ENCODE measurements at regions not wholly inside any gene's neighbourhood (a gene's known extent, or its start where the extent isn't known, plus 50 kb on each side); places are given as distances from the start of the nearest gene placed in this dataset.

- no peak for TF ChIP-seq POLR2AphosphoS5 (IDR thresholded peaks at IDR 0.05)
- TF ChIP-seq POLR2A (IDR thresholded peaks at IDR 0.05): no peak
- TF ChIP-seq EP300 (IDR thresholded peaks at IDR 0.05): no peak
- TF ChIP-seq CTCF (IDR thresholded peaks at IDR 0.05): no peak
- Histone ChIP-seq H3K27ac (no peak overlapping the region), H3K9me3 (no peaks in the 10 kb centered on the region), H3K4me3 (no peak overlapping the region), H3K4me1 (no peaks in the 10 kb centered on the region), H3K27me3 (peaks cover 0 to under 1% (median 0%) of the 10 kb centered on the region in 3 donors), H3K36me3 (no peaks in the 10 kb centered on the region)
- intact Hi-C loops (cut with DNase I; ENCODE audit: low total_unique reads): no loop called here
- no peak for DNase-seq
- WGBS, 5 donors: 67 to 80% (median 77%) methylated on average over 1 of the region's 1 CpG
Measured at GRCh38 chr20:22241609-22242008, 342.8 kb downstream of the FOXA2 start.

DNA sequence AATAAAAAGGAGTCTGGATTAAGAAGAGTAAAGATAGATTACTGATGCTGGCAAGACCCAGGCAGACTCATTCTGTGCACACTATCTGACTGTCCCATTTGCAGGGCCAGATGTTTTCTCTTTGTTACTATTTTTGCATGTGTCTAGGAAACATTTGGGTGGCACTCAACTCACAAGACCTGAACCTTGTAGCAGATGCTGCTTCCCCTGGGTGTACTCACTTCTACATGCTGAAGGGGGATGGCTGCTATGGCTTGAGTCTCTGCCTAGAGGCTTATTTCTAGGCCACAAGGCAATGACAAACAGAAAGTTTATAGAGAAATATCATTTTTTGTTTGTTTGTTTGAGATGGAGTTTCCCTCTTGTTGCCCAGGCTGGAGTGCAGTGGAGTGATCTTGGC lies 351.4 kb downstream of the FOXA2 start:
- intact Hi-C loops (cut with DNase I; ENCODE audit: low total_unique reads): no loop called here
- no peak for DNase-seq
- no peak for TF ChIP-seq POLR2A (IDR thresholded peaks at IDR 0.05)
- TF ChIP-seq POLR2AphosphoS5 (IDR thresholded peaks at IDR 0.05): no peak
- no peak for TF ChIP-seq EP300 (IDR thresholded peaks at IDR 0.05)
- no peak for TF ChIP-seq CTCF (IDR thresholded peaks at IDR 0.05)
- H3K27ac ChIP-seq: no peak overlapping the region
- H3K4me3 ChIP-seq: no peak overlapping the region
- peaks cover 0 to 4% (median 3%) of the 10 kb centered on the region in 3 donors for H3K27me3 ChIP-seq
- no peaks in the 10 kb centered on the region for H3K9me3 ChIP-seq
- H3K4me1 ChIP-seq: no peaks in the 10 kb centered on the region
- H3K36me3 ChIP-seq: no peaks in the 10 kb centered on the region

GRCh38 chr20:22232473-22232872 lies 351.9 kb downstream of the FOXA2 start:
- no peak overlapping the region for H3K27ac ChIP-seq
- intact Hi-C loops (cut with DNase I; ENCODE audit: low total_unique reads): no loop called here
- H3K36me3 ChIP-seq: no peaks in the 10 kb centered on the region
- H3K9me3 ChIP-seq: no peaks in the 10 kb centered on the region
- H3K4me3 ChIP-seq: no peak overlapping the region
- peaks cover 0 to 4% (median 3%) of the 10 kb centered on the region in 3 donors for H3K27me3 ChIP-seq
- no peak for DNase-seq
- 25 to 38% (median 28%) methylated on average over 9 of the region's 9 CpGs for WGBS, 5 donors
- H3K4me1 ChIP-seq: no peaks in the 10 kb centered on the region
- TF ChIP-seq CTCF (IDR thresholded peaks at IDR 0.05): no peak
- no peak for TF ChIP-seq POLR2A (IDR thresholded peaks at IDR 0.05)
- TF ChIP-seq POLR2AphosphoS5 (IDR thresholded peaks at IDR 0.05): no peak
- no peak for TF ChIP-seq EP300 (IDR thresholded peaks at IDR 0.05)

DNA sequence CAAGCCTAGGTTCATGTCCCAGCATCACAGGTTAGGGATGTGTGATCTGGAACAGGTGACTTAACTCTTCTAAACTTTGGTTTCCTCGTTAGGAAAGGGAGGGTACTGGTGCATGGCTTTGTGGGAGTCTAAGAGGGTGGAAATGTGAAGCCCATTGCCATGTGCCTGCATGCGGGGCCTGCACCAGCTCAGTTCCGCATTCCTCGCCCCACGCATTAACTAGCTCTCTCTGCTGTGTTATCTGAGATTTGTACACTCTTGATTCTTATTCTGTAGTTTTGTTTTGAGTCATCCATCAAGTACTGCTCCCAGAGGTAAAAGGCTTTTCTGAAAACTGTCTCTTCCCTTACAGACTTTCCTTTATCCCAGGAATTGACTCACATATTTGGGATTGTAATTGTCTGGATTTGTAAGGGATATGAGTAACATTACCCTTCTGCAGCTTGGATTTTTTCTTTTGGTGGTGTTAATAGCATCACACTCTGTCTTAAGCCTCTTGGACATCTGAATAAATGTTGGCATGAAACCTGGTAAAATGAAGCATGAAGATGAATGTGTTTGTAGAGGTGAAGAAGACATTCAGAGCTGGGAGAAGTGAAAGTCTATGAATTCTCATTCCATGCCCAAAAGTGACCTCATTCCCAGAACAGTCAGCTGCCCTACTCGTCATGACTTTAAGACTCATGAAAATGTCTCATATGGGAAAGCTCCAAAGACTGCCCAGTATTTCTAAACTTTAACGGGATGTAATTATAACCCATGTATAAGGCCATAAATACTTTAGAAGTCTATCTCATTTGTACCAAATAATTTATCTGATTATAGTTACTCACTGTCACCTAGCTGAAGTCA lies 357.3 kb downstream of the FOXA2 start:
- H3K4me3 ChIP-seq: no peak overlapping the region
- 56 to 67% (median 58%) methylated on average over 7 of the region's 7 CpGs for WGBS, 5 donors
- no peak for DNase-seq
- intact Hi-C loops (cut with DNase I; ENCODE audit: low total_unique reads): no loop called here
- H3K36me3 ChIP-seq: no peaks in the 10 kb centered on the region
- no peaks in the 10 kb centered on the region for H3K9me3 ChIP-seq
- no peaks in the 10 kb centered on the region for H3K4me1 ChIP-seq
- H3K27ac ChIP-seq: no peak overlapping the region
- TF ChIP-seq POLR2AphosphoS5 (IDR thresholded peaks at IDR 0.05): no peak
- TF ChIP-seq CTCF (IDR thresholded peaks at IDR 0.05): no peak
- TF ChIP-seq POLR2A (IDR thresholded peaks at IDR 0.05): no peak
- no peak for TF ChIP-seq EP300 (IDR thresholded peaks at IDR 0.05)
- H3K27me3 ChIP-seq: peaks cover 0 to 4% (median 0%) of the 10 kb centered on the region in 3 donors

Data from stomach (tissue), 8 donors.